HL-60 (cell line): ENCODE measurements at regions not wholly inside any gene's neighbourhood (a gene's known extent, or its start where the extent isn't known, plus 50 kb on each side); places are given as distances from the start of the nearest gene placed in this dataset.

Source experiments
- DNase-seq, 2 experiments: peaks; one replicate each; pipeline ENCODE4 v3.0.0-alpha.2; 2010 to 2020; ENCODE audit warnings: low read depth in 1 of 2, low spot score in 1 of 2
- H3K27ac ChIP-seq: fragments of 250-450 bp; sonication (Bioruptor Pico); replicated peaks from 2 replicates; pipeline ENCODE4 v1.5.1; 2020; ENCODE audit warnings: mild to moderate bottlenecking, moderate library complexity
- H3K27me3 ChIP-seq: fragments of 250-450 bp; sonication (Bioruptor Pico); 2 replicates; pipeline ENCODE4 v1.5.1; 2021; ENCODE audit warnings: mild to moderate bottlenecking, moderate library complexity; ENCODE audit not compliant: insufficient read depth, poor library complexity, severe bottlenecking
- H3K4me3 ChIP-seq: replicated peaks from 2 replicates; pipeline ENCODE4 v1.5.1; 2011; ENCODE audit warnings: mild to moderate bottlenecking, control low read depth, low read length; ENCODE audit not compliant: insufficient read depth
- CTCF ChIP-seq: IDR thresholded peaks from one replicate; pipeline ENCODE4 v1.5.1; 2011; ENCODE audit warnings: low read length, control low read depth, inconsistent platforms; ENCODE audit not compliant: insufficient read depth
- GABPA ChIP-seq: IDR thresholded peaks from 2 replicates; pipeline ENCODE4 v1.6.1; 2012; ENCODE audit warnings: low read depth
- POLR2AphosphoS5 ChIP-seq: IDR thresholded peaks from 2 replicates; pipeline ENCODE4 v1.6.1; 2012; ENCODE audit warnings: low read depth
- REST ChIP-seq: IDR thresholded peaks from 2 replicates; pipeline ENCODE4 v1.6.1; 2012; ENCODE audit warnings: low read depth; ENCODE audit not compliant: insufficient replicate concordance
- SPI1 ChIP-seq: IDR thresholded peaks from 2 replicates; pipeline ENCODE4 v1.6.1; 2012; ENCODE audit warnings: low read depth, mild to moderate bottlenecking, borderline replicate concordance

GRCh38 chr7:54859066-54859465, 100.1 kb upstream of the SEC61G start:
- Histone ChIP-seq H3K27ac (no peak overlapping the region), H3K4me3 (no peak overlapping the region), H3K27me3 (peaks cover 2% of the 10 kb centered on the region)
- no peak for DNase-seq
- TF ChIP-seq POLR2AphosphoS5 = no peak
- no peak for TF ChIP-seq REST
- no peak for TF ChIP-seq SPI1
- no peak for TF ChIP-seq GABPA
- no peak for TF ChIP-seq CTCF

- no peak for TF ChIP-seq GABPA
- no peak for TF ChIP-seq SPI1
- DNase-seq = no peak
- H3K27ac ChIP-seq = no peak overlapping the region
These were observed 100.5 kb upstream of the SEC61G start for GRCh38 chr7:54859545-54859944.

GRCh38 chr7:54860003-54860775, 101.2 kb upstream of the SEC61G start:
- Histone ChIP-seq H3K4me3 (no peak overlapping the region), H3K27me3 (peaks cover 2% of the 10 kb centered on the region), H3K27ac (no peak overlapping the region)
- TF ChIP-seq REST (no peak), SPI1 (no peak), CTCF (no peak), GABPA (no peak), POLR2AphosphoS5 (no peak)
- no peak for DNase-seq

More at GRCh38 chr7:54859545-54859944, 100.5 kb upstream of the SEC61G start:
- H3K27me3 ChIP-seq = peaks cover 2% of the 10 kb centered on the region
- H3K4me3 ChIP-seq = no peak overlapping the region

- Histone ChIP-seq H3K27ac (no peak overlapping the region), H3K27me3 (peaks cover 2% of the 10 kb centered on the region), H3K4me3 (no peak overlapping the region)
- TF ChIP-seq REST (no peak), CTCF (no peak), SPI1 (no peak), GABPA (no peak), POLR2AphosphoS5 (no peak)
- no peak for DNase-seq
These were observed 101.8 kb upstream of the SEC61G start for GRCh38 chr7:54860843-54861242.
